ENCODE measurements at regions not wholly inside any gene's neighbourhood (a gene's known extent, or its start where the extent isn't known, plus 50 kb on each side); places are given as distances from the start of the nearest gene placed in this dataset.
"Not testable (repeated sequence)": the region's sequence is repeated elsewhere in the genome, so short reads cannot be mapped to it uniquely, and the experiment has no call there.

- no peak for DNase-seq (ENCODE audit: extremely low spot score, unreplicated experiment)
- no peaks in the 10 kb centered on the region for H3K9me3 Mint-ChIP-seq
- no peak for TF ChIP-seq CTCF (conservative IDR thresholded peaks at IDR 0.05)
- H3K27me3 Mint-ChIP-seq = no peaks in the 10 kb centered on the region
- no peaks in the 10 kb centered on the region for H3K4me1 Mint-ChIP-seq (ENCODE audit: unreplicated experiment)
- no peak overlapping the region for H3K4me3 Mint-ChIP-seq
- H3K27ac Mint-ChIP-seq = no peak overlapping the region
- no peaks in the 10 kb centered on the region for H3K36me3 Mint-ChIP-seq
Observed at GRCh38 chr4:104330125-104330905, 164.4 kb downstream of the CXXC4 start.

- H3K36me3 Mint-ChIP-seq; H3K4me3 Mint-ChIP-seq; H3K4me1 Mint-ChIP-seq (ENCODE audit: unreplicated experiment); H3K27ac Mint-ChIP-seq; H3K9me3 Mint-ChIP-seq; DNase-seq (ENCODE audit: extremely low spot score, unreplicated experiment); H3K27me3 Mint-ChIP-seq: not testable (repeated sequence)
Observed at GRCh38 chr4:104326991-104327694, 167.6 kb downstream of the CXXC4 start.

GRCh38 chr4:104302731-104303130 is 192.0 kb downstream of the CXXC4 start:
- H3K4me1 Mint-ChIP-seq (ENCODE audit: unreplicated experiment) = no peaks in the 10 kb centered on the region
- no peaks in the 10 kb centered on the region for H3K27me3 Mint-ChIP-seq
- no peaks in the 10 kb centered on the region for H3K9me3 Mint-ChIP-seq
- TF ChIP-seq CTCF (conservative IDR thresholded peaks at IDR 0.05) = no peak
- no peaks in the 10 kb centered on the region for H3K36me3 Mint-ChIP-seq
- H3K4me3 Mint-ChIP-seq = no peak overlapping the region
- H3K27ac Mint-ChIP-seq = no peak overlapping the region
- DNase-seq (ENCODE audit: extremely low spot score, unreplicated experiment) = no peak

- no peak overlapping the region for H3K27ac Mint-ChIP-seq
- H3K9me3 Mint-ChIP-seq = no peaks in the 10 kb centered on the region
- no peaks in the 10 kb centered on the region for H3K4me1 Mint-ChIP-seq (ENCODE audit: unreplicated experiment)
- no peak for TF ChIP-seq CTCF (conservative IDR thresholded peaks at IDR 0.05)
- H3K4me3 Mint-ChIP-seq = no peak overlapping the region
- no peak for DNase-seq (ENCODE audit: extremely low spot score, unreplicated experiment)
- no peaks in the 10 kb centered on the region for H3K27me3 Mint-ChIP-seq
- no peaks in the 10 kb centered on the region for H3K36me3 Mint-ChIP-seq
Observed at GRCh38 chr4:104294811-104295210, 199.9 kb downstream of the CXXC4 start.

GRCh38 chr4:104286867-104287266 is 207.8 kb downstream of the CXXC4 start:
- no peak for TF ChIP-seq CTCF (conservative IDR thresholded peaks at IDR 0.05)
- no peak overlapping the region for H3K27ac Mint-ChIP-seq
- no peaks in the 10 kb centered on the region for H3K27me3 Mint-ChIP-seq
- H3K4me3 Mint-ChIP-seq = no peak overlapping the region
- no peaks in the 10 kb centered on the region for H3K4me1 Mint-ChIP-seq (ENCODE audit: unreplicated experiment)
- H3K9me3 Mint-ChIP-seq = no peaks in the 10 kb centered on the region
- no peak for DNase-seq (ENCODE audit: extremely low spot score, unreplicated experiment)
- no peaks in the 10 kb centered on the region for H3K36me3 Mint-ChIP-seq

- no peak overlapping the region for H3K27ac Mint-ChIP-seq
- no peaks in the 10 kb centered on the region for H3K9me3 Mint-ChIP-seq
- no peak for TF ChIP-seq CTCF (conservative IDR thresholded peaks at IDR 0.05)
- DNase-seq (ENCODE audit: extremely low spot score, unreplicated experiment) = no peak
- H3K27me3 Mint-ChIP-seq = no peaks in the 10 kb centered on the region
- no peaks in the 10 kb centered on the region for H3K4me1 Mint-ChIP-seq (ENCODE audit: unreplicated experiment)
- no peak overlapping the region for H3K4me3 Mint-ChIP-seq
- no peaks in the 10 kb centered on the region for H3K36me3 Mint-ChIP-seq
Observed at GRCh38 chr4:104283303-104283702, 211.4 kb downstream of the CXXC4 start.
